Muscle layer of colon (tissue), 2 donors: ENCODE measurements at regions not wholly inside any gene's neighbourhood (a gene's known extent, or its start where the extent isn't known, plus 50 kb on each side); places are given as distances from the start of the nearest gene placed in this dataset.

Source experiments
- H3K27ac ChIP-seq: one replicate; pipeline ENCODE4 v1.7.0; 2013; ENCODE audit warnings: low read depth, mild to moderate bottlenecking, low read length, moderate library complexity
- H3K27me3 ChIP-seq, 2 donors: one replicate each; pipeline ENCODE4 v1.7.0; 2013; ENCODE audit warnings: low read length in 2 of 2, mild to moderate bottlenecking in 2 of 2; ENCODE audit not compliant: insufficient read depth in 2 of 2, control insufficient read depth in 1 of 2
- H3K36me3 ChIP-seq: one replicate; pipeline ENCODE4 v1.7.0; 2013; ENCODE audit warnings: mild to moderate bottlenecking, low read length; ENCODE audit not compliant: insufficient read depth
- H3K4me1 ChIP-seq: one replicate; pipeline ENCODE4 v1.7.0; 2013; ENCODE audit warnings: mild to moderate bottlenecking, low read length; ENCODE audit not compliant: insufficient read depth
- H3K4me3 ChIP-seq, 2 donors: one replicate each; pipeline ENCODE4 v1.7.0; 2013; ENCODE audit warnings: low read length in 2 of 2, low read depth in 1 of 2, mild to moderate bottlenecking in 1 of 2, moderate library complexity in 1 of 2
- H3K9ac ChIP-seq: one replicate; pipeline ENCODE4 v1.7.0; 2013; ENCODE audit warnings: low read length
- H3K9me3 ChIP-seq: one replicate; pipeline ENCODE4 v1.7.0; 2013; ENCODE audit warnings: mild to moderate bottlenecking, low read length
- donor health status: abdominal sarcoma.
- donor health status: Adenocarcinoma of cecum.

DNA sequence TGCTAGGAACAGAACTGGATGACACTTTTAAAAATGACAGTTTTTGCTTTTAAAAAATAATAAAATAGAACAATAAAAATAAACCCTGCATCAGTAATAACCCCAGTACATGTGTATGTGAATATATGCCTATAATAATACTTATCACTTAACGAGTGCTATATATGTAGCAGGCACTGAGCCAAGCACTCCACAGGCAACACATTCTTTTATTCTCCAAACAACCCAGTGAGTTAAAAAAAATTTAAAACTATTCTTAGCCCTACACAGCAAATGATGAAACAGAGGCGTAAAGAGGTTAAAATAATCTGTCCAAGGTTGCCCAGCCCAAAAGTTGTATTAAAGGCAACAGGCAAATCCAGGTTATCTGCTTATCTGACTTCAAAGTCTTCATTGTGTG is 124.5 kb upstream of the SMIM23 start:
- no peak overlapping the region for H3K9ac ChIP-seq

DNA sequence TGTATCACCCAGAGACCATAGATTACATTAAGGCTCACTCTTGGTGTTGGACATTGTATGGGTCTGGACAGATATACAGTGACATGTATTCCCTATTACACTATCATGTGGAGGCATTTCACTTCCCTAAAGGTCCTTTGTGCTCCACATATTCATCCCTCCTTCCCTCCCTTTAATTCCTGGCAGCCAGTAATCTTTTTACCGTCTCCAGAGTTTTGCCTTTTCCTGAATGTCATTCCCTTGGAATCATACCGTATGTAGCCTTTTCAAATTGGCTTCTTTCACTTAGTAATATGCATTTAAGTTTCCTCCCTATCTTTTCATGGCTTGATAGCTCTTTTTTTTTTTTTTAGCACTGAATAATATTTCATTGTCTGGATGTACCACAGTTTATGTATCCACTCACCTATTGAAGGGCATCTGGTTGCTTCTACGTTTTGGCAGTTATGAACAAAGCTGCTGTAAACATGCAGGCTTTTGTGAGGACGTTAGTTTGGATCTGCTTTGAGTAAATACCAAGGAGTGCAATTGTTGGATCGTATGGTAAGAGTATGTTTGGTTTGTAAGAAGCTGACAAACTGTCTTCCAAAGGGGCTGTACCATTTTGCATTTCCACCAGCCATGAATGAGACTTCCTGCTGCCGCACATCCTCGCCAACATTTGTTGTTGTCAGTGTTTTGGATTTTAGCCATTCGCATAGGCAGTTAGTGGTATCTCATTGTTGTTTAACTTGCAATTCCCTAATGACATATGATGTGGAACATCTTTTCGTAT is 122.1 kb upstream of the SMIM23 start:
- Histone ChIP-seq H3K9me3 (no peaks in the 10 kb centered on the region), H3K36me3 (no peaks in the 10 kb centered on the region), H3K27me3 (no peaks in the 10 kb centered on the region)

More for the DNA sequence above, 124.5 kb upstream of the SMIM23 start:
- no peaks in the 10 kb centered on the region for H3K4me1 ChIP-seq
- no peaks in the 10 kb centered on the region for H3K9me3 ChIP-seq
- H3K27me3 ChIP-seq = no peaks in the 10 kb centered on the region
- H3K4me3 ChIP-seq = no peak overlapping the region
- no peaks in the 10 kb centered on the region for H3K36me3 ChIP-seq
- no peak overlapping the region for H3K27ac ChIP-seq

DNA sequence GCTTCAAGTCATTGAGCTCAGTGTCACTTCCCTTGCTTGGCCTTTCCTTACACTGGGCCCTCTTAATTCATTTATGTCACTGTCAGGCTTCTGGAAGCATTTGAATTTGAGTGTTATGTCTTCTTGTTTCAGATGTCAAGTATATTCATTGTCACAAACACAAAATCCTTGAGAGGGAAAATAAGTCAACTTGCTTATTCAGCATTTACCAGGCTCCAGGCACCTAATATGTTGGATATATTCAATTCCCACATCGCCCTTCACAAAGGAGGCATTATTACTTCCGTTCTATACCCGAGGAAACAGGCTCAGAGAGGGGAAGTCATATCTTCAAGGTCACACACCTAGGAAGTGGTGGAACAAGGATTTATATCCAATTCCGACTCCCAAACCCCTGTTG is 121.1 kb upstream of the SMIM23 start:
- H3K9me3 ChIP-seq = no peaks in the 10 kb centered on the region

More for the DNA sequence above, 122.1 kb upstream of the SMIM23 start:
- Histone ChIP-seq H3K9ac (no peak overlapping the region), H3K4me3 (no peak overlapping the region), H3K27ac (no peak overlapping the region), H3K4me1 (peaks cover 5% of the 10 kb centered on the region)

DNA sequence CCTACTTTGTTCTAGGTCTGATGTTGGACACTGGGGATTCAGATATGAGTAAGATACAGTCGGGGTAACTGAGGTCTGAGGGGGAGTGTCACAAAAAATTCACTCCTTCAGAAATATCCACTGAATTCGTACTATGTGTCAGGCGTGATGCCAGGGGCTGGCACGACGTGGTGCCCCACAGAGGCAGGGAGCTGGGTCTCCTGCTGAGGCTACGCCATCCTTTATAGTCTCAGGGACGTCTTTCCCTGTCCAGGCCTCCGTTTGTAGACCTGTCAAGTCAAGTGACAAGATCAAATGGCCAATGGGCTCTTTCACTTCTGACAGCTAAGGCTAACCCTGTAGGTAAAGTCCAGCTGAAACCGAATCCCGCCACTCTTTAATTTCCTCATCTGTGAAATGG is 118.8 kb upstream of the SMIM23 start:
- no peak overlapping the region for H3K9ac ChIP-seq
- H3K36me3 ChIP-seq = no peaks in the 10 kb centered on the region
- no peaks in the 10 kb centered on the region for H3K27me3 ChIP-seq
- H3K4me3 ChIP-seq = no peak overlapping the region
- peaks cover 5% of the 10 kb centered on the region for H3K4me1 ChIP-seq
- no peaks in the 10 kb centered on the region for H3K9me3 ChIP-seq
- no peak overlapping the region for H3K27ac ChIP-seq

More for the DNA sequence above, 121.1 kb upstream of the SMIM23 start:
- H3K27me3 ChIP-seq = no peaks in the 10 kb centered on the region
- H3K4me3 ChIP-seq = no peak overlapping the region
- H3K4me1 ChIP-seq = peaks cover 5% of the 10 kb centered on the region
- H3K27ac ChIP-seq = no peak overlapping the region
- no peak overlapping the region for H3K9ac ChIP-seq
- H3K36me3 ChIP-seq = no peaks in the 10 kb centered on the region

DNA sequence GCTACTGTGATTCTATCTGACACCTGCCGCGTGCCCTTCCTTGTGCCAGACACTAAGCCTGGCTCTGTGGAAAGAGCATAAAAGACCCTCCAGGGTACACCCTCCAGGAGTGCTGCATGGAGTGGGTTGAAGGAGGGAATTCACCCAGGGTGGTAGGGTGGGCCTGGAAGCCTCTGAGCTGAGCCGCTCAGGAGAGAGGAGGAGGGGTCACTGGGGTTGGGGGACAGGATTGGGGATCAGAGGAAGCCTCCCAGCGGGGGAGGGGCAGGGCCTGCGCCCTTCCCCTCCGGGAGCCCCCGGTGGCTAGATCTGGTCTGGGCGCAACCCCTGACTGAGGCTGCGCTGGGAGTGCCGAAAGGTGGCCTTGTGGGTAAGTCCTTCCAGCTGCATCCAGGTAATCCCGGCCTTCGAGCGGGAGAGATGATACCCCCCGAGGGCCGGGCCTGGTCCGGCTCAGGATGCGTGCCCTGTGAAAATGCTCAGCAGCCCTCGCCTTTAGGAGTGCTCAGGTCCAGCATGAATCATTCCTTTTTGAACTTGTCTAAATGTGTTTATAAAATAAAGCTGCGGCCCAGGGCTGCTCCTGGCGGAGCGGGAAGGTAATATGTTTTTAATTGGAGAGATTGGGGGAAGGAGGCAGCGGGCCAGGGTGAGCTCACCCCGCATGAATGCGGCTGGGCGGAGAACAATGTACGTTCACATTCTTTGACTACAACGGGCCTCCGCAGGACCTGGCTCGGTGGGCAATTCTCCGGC is 118.1 kb upstream of the SMIM23 start:
- Histone ChIP-seq H3K27me3 (no peaks in the 10 kb centered on the region), H3K9me3 (no peaks in the 10 kb centered on the region), H3K9ac (no peak overlapping the region), H3K36me3 (no peaks in the 10 kb centered on the region), H3K4me1 (peaks cover 5% of the 10 kb centered on the region), H3K27ac (no peak overlapping the region), H3K4me3 (no peak overlapping the region)

DNA sequence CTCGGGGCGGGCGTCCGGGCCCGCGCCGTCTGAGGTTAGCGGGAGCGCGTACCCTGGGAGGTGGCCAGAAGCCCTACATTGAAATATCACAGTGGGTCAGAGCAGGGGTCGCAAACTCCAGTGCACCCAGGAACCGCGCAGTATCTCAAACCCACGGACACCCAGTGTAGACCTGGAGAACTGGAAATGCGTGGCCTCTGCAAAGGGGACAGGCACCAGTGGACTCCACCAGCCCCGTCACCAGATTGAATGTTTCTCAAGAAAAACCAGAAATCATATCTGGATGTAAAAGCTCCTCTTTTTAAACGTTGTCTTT is 117.6 kb upstream of the SMIM23 start:
- peaks cover 5% of the 10 kb centered on the region for H3K4me1 ChIP-seq
- no peaks in the 10 kb centered on the region for H3K9me3 ChIP-seq
- H3K9ac ChIP-seq = no peak overlapping the region
- H3K36me3 ChIP-seq = no peaks in the 10 kb centered on the region
- H3K27me3 ChIP-seq = no peaks in the 10 kb centered on the region
- no peak overlapping the region for H3K4me3 ChIP-seq
- H3K27ac ChIP-seq = no peak overlapping the region

DNA sequence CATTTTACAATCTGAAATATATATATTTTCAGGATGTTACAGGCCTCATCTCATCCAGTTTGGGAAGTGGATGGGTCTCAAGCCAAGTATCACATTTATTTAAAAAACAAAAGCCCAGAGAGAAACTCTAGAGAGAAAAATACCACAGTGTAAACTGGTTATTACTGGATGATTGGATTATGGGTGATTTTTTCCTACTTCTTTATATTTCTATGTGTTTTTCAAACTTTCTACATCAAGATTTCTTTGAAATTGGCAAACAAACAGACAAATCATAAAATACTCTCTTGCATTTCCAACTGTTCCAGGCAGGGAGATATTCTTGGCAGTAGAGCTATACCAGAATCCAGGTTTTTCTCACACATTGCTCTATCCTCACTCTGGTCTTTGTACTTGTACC is 116.0 kb upstream of the SMIM23 start:
- Histone ChIP-seq H3K4me3 (no peak overlapping the region), H3K9ac (no peak overlapping the region), H3K27ac (no peak overlapping the region), H3K27me3 (no peaks in the 10 kb centered on the region), H3K9me3 (peaks cover 7% of the 10 kb centered on the region), H3K4me1 (peaks cover 5% of the 10 kb centered on the region), H3K36me3 (no peaks in the 10 kb centered on the region)

DNA sequence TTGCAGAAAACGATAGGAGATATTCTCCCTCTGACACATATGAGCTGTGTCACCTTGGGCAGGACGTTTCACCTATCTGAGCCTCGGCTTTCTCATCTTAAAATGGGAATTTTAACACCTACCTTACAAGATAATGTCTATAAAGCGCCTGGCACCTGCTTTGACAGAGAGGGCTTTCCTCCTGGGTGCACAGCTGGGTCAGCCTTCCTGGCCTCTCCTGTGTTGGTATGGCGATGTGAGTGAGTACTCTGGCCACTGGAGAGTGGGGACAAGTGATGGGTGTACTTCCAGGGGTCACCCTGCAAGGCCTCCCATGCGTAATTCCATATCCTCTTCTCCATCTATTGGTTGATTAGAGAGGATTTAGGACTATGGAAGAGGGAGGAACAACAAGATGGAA is 113.1 kb upstream of the SMIM23 start:
- H3K9ac ChIP-seq = no peak overlapping the region
- peaks cover 3% of the 10 kb centered on the region for H3K4me1 ChIP-seq
- no peak overlapping the region for H3K4me3 ChIP-seq
- H3K27ac ChIP-seq = no peak overlapping the region
- no peaks in the 10 kb centered on the region for H3K27me3 ChIP-seq
- H3K9me3 ChIP-seq = peaks cover 7% of the 10 kb centered on the region
- H3K36me3 ChIP-seq = no peaks in the 10 kb centered on the region

DNA sequence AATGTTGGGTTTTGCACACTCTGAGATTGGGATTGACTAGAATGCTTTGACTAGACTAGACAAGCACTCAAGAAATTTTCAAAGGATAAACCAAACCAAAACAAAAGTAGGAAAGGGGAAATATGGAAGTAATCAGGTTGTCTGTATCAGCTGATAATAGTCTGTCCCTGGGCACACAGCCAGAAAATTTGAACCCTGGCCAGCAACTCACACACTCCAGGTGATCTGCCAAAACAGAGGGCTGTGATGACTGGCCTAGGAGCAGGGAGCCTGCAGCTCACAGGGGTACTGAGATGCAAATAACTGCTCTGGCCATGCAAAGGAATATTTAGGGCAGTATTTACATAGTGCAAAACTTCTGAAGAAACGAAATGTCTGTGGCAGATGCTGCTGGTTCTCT is 112.3 kb upstream of the SMIM23 start:
- Histone ChIP-seq H3K27me3 (no peaks in the 10 kb centered on the region), H3K36me3 (no peaks in the 10 kb centered on the region), H3K9me3 (peaks cover 7% of the 10 kb centered on the region)

DNA sequence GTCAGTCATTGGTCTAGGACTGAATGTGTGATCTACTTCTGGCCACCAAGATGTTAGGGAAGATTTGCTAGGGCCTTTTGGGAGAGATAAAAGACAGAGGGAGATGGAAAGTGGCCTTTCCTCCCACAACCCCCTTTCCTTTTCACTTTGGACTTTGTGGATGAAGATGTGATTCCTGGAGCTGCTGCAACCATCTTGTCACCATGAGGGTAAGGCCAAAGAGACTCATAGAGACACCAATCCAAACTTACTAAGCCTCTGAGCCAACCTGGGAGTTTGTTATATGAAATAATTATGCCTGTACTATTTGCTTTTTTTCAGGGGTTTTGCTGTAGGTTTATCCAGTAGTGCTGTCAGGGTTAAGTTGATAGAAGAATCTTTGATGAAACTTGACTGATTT is 111.8 kb upstream of the SMIM23 start:
- Histone ChIP-seq H3K27me3 (no peaks in the 10 kb centered on the region), H3K9me3 (peaks cover 7% of the 10 kb centered on the region), H3K27ac (no peak overlapping the region), H3K36me3 (no peaks in the 10 kb centered on the region), H3K4me3 (no peak overlapping the region), H3K9ac (no peak overlapping the region), H3K4me1 (no peaks in the 10 kb centered on the region)

More for the DNA sequence above, 112.3 kb upstream of the SMIM23 start:
- Histone ChIP-seq H3K4me3 (no peak overlapping the region), H3K9ac (no peak overlapping the region), H3K27ac (no peak overlapping the region), H3K4me1 (no peaks in the 10 kb centered on the region)

DNA sequence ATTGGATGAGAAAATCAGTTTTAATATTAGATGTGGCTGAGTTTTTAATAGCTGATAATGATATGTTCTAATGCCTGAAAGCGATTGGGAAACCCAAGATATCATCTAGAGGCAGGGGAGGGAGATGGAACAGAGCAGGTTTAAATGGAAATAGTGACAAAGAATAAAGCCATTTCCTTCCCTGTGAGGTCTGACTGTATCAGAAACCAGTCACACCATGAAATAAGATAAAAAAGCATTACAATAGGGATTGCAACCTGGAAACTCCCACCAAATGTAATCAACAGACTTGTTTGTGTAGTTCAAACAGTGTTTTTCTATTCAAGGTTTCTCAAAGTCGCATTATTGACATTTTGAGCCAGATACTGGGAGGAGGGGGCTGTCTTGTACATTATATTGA is 110.1 kb upstream of the SMIM23 start:
- Histone ChIP-seq H3K36me3 (no peaks in the 10 kb centered on the region), H3K9ac (no peak overlapping the region), H3K27me3 (no peaks in the 10 kb centered on the region), H3K4me3 (no peak overlapping the region), H3K27ac (no peak overlapping the region), H3K9me3 (peaks cover 7% of the 10 kb centered on the region), H3K4me1 (no peaks in the 10 kb centered on the region)
